NCI-H2196 treated with DMSO at 0.1 percent for 48 hours (cell line): ENCODE measurements at regions not wholly inside any gene's neighbourhood (a gene's known extent, or its start where the extent isn't known, plus 50 kb on each side); places are given as distances from the start of the nearest gene placed in this dataset.

ENCODE experiments used
- DNase-seq: peaks from one replicate; lab custom pipeline; 2025; ENCODE audit not compliant: unreplicated experiment; lab: John Stamatoyannopoulos, UW

- DNase-seq = no peak
These were observed 50.8 kb upstream of the MYLIP start for GRCh38 chr6:16078064-16078463.

- no peak for DNase-seq
These were observed 59.2 kb upstream of the MYLIP start for GRCh38 chr6:16069671-16070070.

- DNase-seq = no peak
These were observed 59.7 kb upstream of the MYLIP start for GRCh38 chr6:16069222-16069621.

GRCh38 chr6:16067568-16067967 lies 61.3 kb upstream of the MYLIP start:
- no peak for DNase-seq

GRCh38 chr6:16064671-16065072 lies 64.2 kb upstream of the MYLIP start:
- no peak for DNase-seq

- DNase-seq = no peak
These were observed 65.3 kb upstream of the MYLIP start for GRCh38 chr6:16063580-16063979.

GRCh38 chr6:16061818-16062217 lies 67.1 kb upstream of the MYLIP start:
- no peak for DNase-seq

GRCh38 chr6:16060039-16060438 lies 68.8 kb upstream of the MYLIP start:
- no peak for DNase-seq

GRCh38 chr6:16059496-16059895 lies 69.4 kb upstream of the MYLIP start:
- peak; percentile 70 for DNase-seq

GRCh38 chr6:16058929-16059345 lies 69.9 kb upstream of the MYLIP start:
- DNase-seq = no peak

GRCh38 chr6:16058201-16058928 lies 70.5 kb upstream of the MYLIP start:
- DNase-seq = no peak

GRCh38 chr6:16057446-16057845 lies 71.4 kb upstream of the MYLIP start:
- DNase-seq = no peak

GRCh38 chr6:16056263-16056870 lies 72.5 kb upstream of the MYLIP start:
- no peak for DNase-seq

GRCh38 chr6:16055852-16056251 lies 73.0 kb upstream of the MYLIP start:
- no peak for DNase-seq

- no peak for DNase-seq
These were observed 79.7 kb upstream of the MYLIP start for GRCh38 chr6:16049168-16049567.

- no peak for DNase-seq
These were observed 80.7 kb upstream of the MYLIP start for GRCh38 chr6:16048221-16048620.

GRCh38 chr6:16047435-16047990 lies 81.4 kb upstream of the MYLIP start:
- DNase-seq = no peak

GRCh38 chr6:16045238-16045637 lies 83.6 kb upstream of the MYLIP start:
- DNase-seq = no peak

- no peak for DNase-seq
These were observed 84.7 kb upstream of the MYLIP start for GRCh38 chr6:16044211-16044643.

- DNase-seq = no peak
These were observed 85.4 kb upstream of the MYLIP start for GRCh38 chr6:16043171-16044135.

GRCh38 chr6:16042751-16043150 lies 86.1 kb upstream of the MYLIP start:
- no peak for DNase-seq
